Fibroblast of pulmonary artery (primary cell): ENCODE measurements at regions not wholly inside any gene's neighbourhood (a gene's known extent, or its start where the extent isn't known, plus 50 kb on each side); places are given as distances from the start of the nearest gene placed in this dataset.
"Not testable (repeated sequence)": the region's sequence is repeated elsewhere in the genome, so short reads cannot be mapped to it uniquely, and the experiment has no call there.

Experiments
- DNase-seq: peaks from one replicate; pipeline ENCODE4 v3.0.0-alpha.2; 2010; ENCODE audit warnings: low read depth
- H3K4me3 ChIP-seq: replicated peaks from 2 replicates; pipeline ENCODE4 v1.5.1; 2011; ENCODE audit warnings: low read depth, mild to moderate bottlenecking, control low read depth, low read length, moderate library complexity
- CTCF ChIP-seq: IDR thresholded peaks from 2 replicates; pipeline ENCODE4 v1.5.1; 2011; ENCODE audit warnings: mild to moderate bottlenecking, control low read depth, low read length, inconsistent platforms; ENCODE audit errors: missing control alignments

DNA sequence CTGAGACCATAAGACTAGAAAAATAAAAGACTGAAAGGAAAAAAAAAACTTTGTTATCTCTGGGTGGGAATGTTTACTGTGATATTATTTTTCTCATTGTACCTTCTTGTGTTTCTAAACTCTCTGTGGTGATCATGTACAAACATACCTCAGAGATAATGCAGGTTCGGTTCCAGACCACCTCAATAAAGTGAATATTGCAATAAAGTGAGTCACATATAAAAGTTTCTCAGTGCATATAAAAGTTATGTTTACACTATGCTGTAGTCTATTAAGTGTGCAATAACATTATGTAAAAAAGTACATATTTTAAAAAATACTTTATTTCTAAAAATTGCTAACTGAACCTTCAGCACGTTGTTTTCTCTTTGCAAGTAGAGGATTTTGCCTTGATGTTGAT, 137.5 kb downstream of the CENPF start:
- H3K4me3 ChIP-seq = no peak overlapping the region
- no peak for TF ChIP-seq CTCF
- DNase-seq = no peak

DNA sequence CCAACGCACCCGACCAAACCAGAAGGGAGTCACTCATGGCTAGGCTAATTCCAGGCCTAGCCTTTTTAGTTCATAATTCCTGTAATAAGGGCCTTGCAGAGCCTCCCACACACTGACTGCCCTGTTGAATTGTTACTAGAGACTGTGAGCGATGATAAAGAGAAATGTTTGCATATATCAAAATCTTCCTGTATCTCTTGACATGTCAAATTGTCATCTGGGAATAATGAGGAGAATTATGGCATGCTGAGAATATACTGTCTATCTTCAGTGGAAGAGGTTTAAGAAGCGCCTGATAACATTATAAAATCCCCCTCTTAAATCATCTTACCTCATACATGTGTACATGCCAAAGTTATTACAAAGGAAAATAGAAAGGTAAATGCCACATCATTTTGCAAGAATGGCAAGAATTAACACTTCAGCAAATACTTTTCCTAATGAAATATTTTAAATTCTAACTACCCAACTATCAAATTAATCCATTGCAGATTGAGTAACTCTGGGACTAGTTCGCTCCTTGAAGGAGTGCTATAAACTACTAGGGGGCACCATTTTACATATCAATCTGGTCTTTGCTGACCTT, 144.1 kb downstream of the CENPF start:
- no peak for TF ChIP-seq CTCF
- no peak for DNase-seq

GRCh38 chr1:214753236-214753852, 150.3 kb downstream of the CENPF start:
- no peak overlapping the region for H3K4me3 ChIP-seq
- no peak for TF ChIP-seq CTCF
- DNase-seq = no peak

More for the DNA sequence above, 144.1 kb downstream of the CENPF start:
- H3K4me3 ChIP-seq = no peak overlapping the region

GRCh38 chr1:214761030-214761429, 158.0 kb downstream of the CENPF start:
- H3K4me3 ChIP-seq = no peak overlapping the region
- no peak for TF ChIP-seq CTCF
- DNase-seq = no peak

- no peak for TF ChIP-seq CTCF
- H3K4me3 ChIP-seq = no peak overlapping the region
- no peak for DNase-seq
These were observed 159.9 kb downstream of the CENPF start for GRCh38 chr1:214762902-214763301.

GRCh38 chr1:214764502-214764901, 161.5 kb downstream of the CENPF start:
- no peak for DNase-seq
- TF ChIP-seq CTCF = no peak
- no peak overlapping the region for H3K4me3 ChIP-seq

GRCh38 chr1:214767221-214767620, 164.2 kb downstream of the CENPF start:
- no peak for DNase-seq
- H3K4me3 ChIP-seq = no peak overlapping the region
- no peak for TF ChIP-seq CTCF

GRCh38 chr1:214769666-214770065, 166.7 kb downstream of the CENPF start:
- not testable (repeated sequence) for DNase-seq, H3K4me3 ChIP-seq
